ENCODE measurements at regions not wholly inside any gene's neighbourhood (a gene's known extent, or its start where the extent isn't known, plus 50 kb on each side); places are given as distances from the start of the nearest gene placed in this dataset.

DNA sequence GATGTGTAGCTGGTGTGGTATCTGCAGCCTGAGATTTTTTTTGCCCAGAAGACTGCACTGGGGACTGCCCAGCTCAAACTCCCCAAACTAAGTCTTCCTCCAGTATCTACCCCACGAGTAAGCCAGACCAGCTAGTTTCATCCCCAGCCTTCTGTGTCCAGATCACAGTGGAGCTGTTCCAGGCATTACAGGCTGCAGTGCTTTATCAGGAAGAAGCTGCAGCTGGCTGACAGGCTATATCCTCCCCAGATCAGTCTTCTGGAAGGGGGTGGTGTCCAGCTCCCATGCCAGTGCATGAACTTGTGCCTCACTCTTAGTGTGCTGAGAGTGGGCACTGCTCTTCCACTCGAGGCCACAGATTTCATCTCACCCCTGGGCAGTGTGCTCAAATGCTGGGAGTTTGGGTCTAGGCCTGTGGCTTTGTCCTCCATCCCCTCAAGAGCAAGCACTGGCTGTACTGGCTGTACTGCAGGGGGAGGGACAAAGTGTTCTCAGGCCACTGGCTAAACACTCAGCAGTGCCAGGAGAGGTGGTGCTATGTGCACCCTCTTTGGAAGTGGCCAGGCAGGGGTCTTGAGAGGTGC is 679.1 kb upstream of the COBL start:
- TF ChIP-seq, protein P1, sequence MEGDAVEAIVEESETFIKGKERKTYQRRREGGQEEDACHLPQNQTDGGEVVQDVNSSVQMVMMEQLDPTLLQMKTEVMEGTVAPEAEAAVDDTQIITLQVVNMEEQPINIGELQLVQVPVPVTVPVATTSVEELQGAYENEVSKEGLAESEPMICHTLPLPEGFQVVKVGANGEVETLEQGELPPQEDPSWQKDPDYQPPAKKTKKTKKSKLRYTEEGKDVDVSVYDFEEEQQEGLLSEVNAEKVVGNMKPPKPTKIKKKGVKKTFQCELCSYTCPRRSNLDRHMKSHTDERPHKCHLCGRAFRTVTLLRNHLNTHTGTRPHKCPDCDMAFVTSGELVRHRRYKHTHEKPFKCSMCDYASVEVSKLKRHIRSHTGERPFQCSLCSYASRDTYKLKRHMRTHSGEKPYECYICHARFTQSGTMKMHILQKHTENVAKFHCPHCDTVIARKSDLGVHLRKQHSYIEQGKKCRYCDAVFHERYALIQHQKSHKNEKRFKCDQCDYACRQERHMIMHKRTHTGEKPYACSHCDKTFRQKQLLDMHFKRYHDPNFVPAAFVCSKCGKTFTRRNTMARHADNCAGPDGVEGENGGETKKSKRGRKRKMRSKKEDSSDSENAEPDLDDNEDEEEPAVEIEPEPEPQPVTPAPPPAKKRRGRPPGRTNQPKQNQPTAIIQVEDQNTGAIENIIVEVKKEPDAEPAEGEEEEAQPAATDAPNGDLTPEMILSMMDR (IDR thresholded peaks at IDR 0.05; ENCODE audit: low read depth, low read length, poor library complexity, severe bottlenecking) = no peak
- no peak for TF ChIP-seq EZH2phosphoT487 (IDR thresholded peaks at IDR 0.05; ENCODE audit: borderline replicate concordance, low read length)

Data from DOHH2 (cell line).